ENCODE measurements at regions not wholly inside any gene's neighbourhood (a gene's known extent, or its start where the extent isn't known, plus 50 kb on each side); places are given as distances from the start of the nearest gene placed in this dataset.

DNA sequence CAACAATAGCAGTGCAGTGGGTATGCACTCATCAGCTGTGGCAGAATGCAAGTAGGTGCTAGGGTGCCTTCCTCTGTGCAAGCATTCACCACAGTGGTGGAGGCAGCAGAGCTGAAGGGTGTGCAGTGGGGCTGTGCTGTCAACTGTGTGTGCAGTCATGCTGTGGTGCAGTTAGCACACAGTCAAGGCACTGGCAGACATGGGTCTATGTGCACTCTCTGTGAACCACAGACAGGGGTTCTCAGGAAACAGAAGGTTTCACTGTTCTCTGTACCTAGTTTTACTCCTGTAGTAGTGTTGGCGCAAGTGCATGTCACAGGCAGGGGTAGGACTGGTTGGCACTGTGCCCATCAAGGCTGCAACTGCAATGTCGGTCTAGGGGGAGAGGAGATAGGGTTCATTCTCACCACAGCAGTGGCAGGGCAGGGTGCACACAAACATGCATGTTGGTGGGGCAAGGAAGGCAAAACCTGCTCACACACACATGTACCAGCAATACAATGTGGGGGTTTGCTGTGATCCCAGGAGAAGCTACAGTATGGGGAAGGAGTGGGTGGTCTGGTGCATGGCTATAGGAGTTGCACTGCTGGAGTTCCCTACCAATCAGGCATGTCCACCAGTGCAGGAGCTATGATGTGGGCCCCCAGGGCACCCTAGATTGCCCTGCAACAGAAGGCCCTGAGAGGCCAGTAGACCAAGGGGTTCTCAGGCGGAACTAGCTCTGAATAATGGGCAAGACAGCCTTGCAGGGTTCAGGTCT, 242.7 kb upstream of the DDX18 start:
- FAIRE-seq (no peak), DNase-seq (ENCODE audit: low read depth, low spot score) (no peak)
- Histone ChIP-seq H3K79me2 (ENCODE audit: control insufficient read depth, insufficient read depth, low read length) (no peaks in the 10 kb centered on the region), H3K4me2 (ENCODE audit: insufficient read depth, low read length) (no peak overlapping the region), H4K20me1 (replicated peaks; ENCODE audit: control insufficient read depth, extremely low read depth, insufficient read depth, low read length) (no peaks in the 10 kb centered on the region), H3K4me1 (ENCODE audit: control insufficient read depth, extremely low read depth, insufficient read depth, low read length) (no peaks in the 10 kb centered on the region), H3K27me3 (ENCODE audit: control insufficient read depth in 2 of 2, insufficient read depth in 2 of 2, low read length in 2 of 2) (no peaks in the 10 kb centered on the region), H3K9me1 (replicated peaks; ENCODE audit: control insufficient read depth, extremely low read depth, insufficient read depth, low read length) (no peaks in the 10 kb centered on the region), H3K27ac (ENCODE audit: insufficient read depth, low read depth, low read length) (no peak overlapping the region), H3K9me3 (replicated peaks; ENCODE audit: control insufficient read depth, insufficient read depth, low read length) (peaks cover 3% of the 10 kb centered on the region), H3K4me3 (replicated peaks in 1 of 3; ENCODE audit: insufficient read depth in 1 of 3, low read depth in 1 of 3, low read length in 3 of 3) (no peak overlapping the region), H3K36me3 (ENCODE audit: control insufficient read depth in 2 of 2, extremely low read depth in 1 of 2, insufficient read depth in 2 of 2, low read length in 2 of 2) (no peaks in the 10 kb centered on the region), H3K9ac (replicated peaks; ENCODE audit: extremely low read depth, insufficient read depth, low read length) (no peak overlapping the region), H2AFZ (ENCODE audit: low read depth, low read length) (no peak overlapping the region)
- TF ChIP-seq EZH2 (IDR thresholded peaks at IDR 0.05; ENCODE audit: borderline replicate concordance, low read depth, low read length, severe bottlenecking) (no peak), POLR2AphosphoS5 (IDR thresholded peaks at IDR 0.05; ENCODE audit: insufficient read depth, low read depth, low read length) (no peak), JUN (IDR thresholded peaks at IDR 0.05; ENCODE audit: borderline replicate concordance, insufficient read depth, insufficient read length, low read depth) (no peak), POLR2A (IDR thresholded peaks at IDR 0.05; ENCODE audit: low read depth, low read length) (no peak), GATA2 (IDR thresholded peaks at IDR 0.05; ENCODE audit: insufficient read depth, insufficient read length, low read depth, low read length) (no peak), FOS (IDR thresholded peaks at IDR 0.05; ENCODE audit: borderline replicate concordance, insufficient read depth, low read length) (no peak)
- TF ChIP-seq, protein P1, sequence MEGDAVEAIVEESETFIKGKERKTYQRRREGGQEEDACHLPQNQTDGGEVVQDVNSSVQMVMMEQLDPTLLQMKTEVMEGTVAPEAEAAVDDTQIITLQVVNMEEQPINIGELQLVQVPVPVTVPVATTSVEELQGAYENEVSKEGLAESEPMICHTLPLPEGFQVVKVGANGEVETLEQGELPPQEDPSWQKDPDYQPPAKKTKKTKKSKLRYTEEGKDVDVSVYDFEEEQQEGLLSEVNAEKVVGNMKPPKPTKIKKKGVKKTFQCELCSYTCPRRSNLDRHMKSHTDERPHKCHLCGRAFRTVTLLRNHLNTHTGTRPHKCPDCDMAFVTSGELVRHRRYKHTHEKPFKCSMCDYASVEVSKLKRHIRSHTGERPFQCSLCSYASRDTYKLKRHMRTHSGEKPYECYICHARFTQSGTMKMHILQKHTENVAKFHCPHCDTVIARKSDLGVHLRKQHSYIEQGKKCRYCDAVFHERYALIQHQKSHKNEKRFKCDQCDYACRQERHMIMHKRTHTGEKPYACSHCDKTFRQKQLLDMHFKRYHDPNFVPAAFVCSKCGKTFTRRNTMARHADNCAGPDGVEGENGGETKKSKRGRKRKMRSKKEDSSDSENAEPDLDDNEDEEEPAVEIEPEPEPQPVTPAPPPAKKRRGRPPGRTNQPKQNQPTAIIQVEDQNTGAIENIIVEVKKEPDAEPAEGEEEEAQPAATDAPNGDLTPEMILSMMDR (IDR thresholded peaks at IDR 0.05; ENCODE audit: extremely low read depth in 1 of 2, insufficient read depth in 1 of 2, low read depth in 1 of 2, low read length in 2 of 2): no peak
- TF ChIP-seq, protein P2, sequence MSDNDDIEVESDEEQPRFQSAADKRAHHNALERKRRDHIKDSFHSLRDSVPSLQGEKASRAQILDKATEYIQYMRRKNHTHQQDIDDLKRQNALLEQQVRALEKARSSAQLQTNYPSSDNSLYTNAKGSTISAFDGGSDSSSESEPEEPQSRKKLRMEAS (IDR thresholded peaks at IDR 0.05; ENCODE audit: insufficient read depth, insufficient read length): no peak
- no TSS peak for BruUV-seq (replicated peaks)
- intact Hi-C loops (cut with micrococcal nuclease): no loop called here
- dilution Hi-C loops (cut with MboI; ENCODE audit: extremely low pct_ligation_motif_present, low sequenced_read_pairs): no loop called here
- ChIA-PET POLR2A (no interaction called here), CTCF (no interaction called here)
